SK-N-SH (cell line): ENCODE measurements at regions not wholly inside any gene's neighbourhood (a gene's known extent, or its start where the extent isn't known, plus 50 kb on each side); places are given as distances from the start of the nearest gene placed in this dataset.

Source experiments
- CTCF ChIA-PET: fragments of 300-600, 350-600 bp; formaldehyde crosslinking; extraction: SDS; loops from one replicate; lab custom pipeline; 2021; lab: Yijun Ruan, JAX
- POLR2A ChIA-PET: fragments of 350-600 bp; sonication (Branson Sonifier 250); formaldehyde crosslinking; extraction: SDS; loops from one replicate; lab custom pipeline; 2020; ENCODE audit warnings: antibody characterized with exemption, inconsistent platforms; lab: Yijun Ruan, JAX
- DNase-seq: peaks from one replicate; pipeline ENCODE4 v3.0.0; 2012
- H2AFZ ChIP-seq: fragments of 200-600 bp; sonication (generic); 2 replicates; pipeline ENCODE4 v1.8.1; 2016; ENCODE audit warnings: antibody characterized with exemption, mild to moderate bottlenecking, low read depth
- H3F3A ChIP-seq: fragments of 200-600 bp; sonication (generic); replicated peaks from 2 replicates; pipeline ENCODE3; 2016; ENCODE audit warnings: antibody characterized with exemption, mild to moderate bottlenecking; ENCODE audit not compliant: insufficient read depth
- H3K27ac ChIP-seq, 2 experiments: fragments of 200-500 bp in 1 of 2; fragments of 200-600 bp in 1 of 2; sonication (Bioruptor generic) in 1 of 2; sonication (generic), shearing (Covaris generic) in 1 of 2; 2 replicates each; pipeline versions ENCODE4 v1.5.1 to v1.6.1; 2014 to 2016; ENCODE audit warnings: low read depth in 2 of 2, inconsistent platforms in 1 of 2, low read length in 1 of 2, mild to moderate bottlenecking in 1 of 2, mixed read lengths in 1 of 2
- H3K27me3 ChIP-seq: fragments of 200-600 bp; sonication (generic), shearing (Covaris generic); 2 replicates; pipeline ENCODE4 v1.6.1; 2016; ENCODE audit warnings: mixed run types; ENCODE audit not compliant: insufficient read depth
- H3K36me3 ChIP-seq, 2 experiments: fragments of 200-500 bp in 1 of 2; fragments of 200-600 bp in 1 of 2; sonication (Bioruptor generic) in 1 of 2; sonication (generic) in 1 of 2; replicated peaks in 1 of 2; 2 replicates each; pipeline versions ENCODE3 to v1.5.1; 2014 to 2016; ENCODE audit warnings: low read length in 1 of 2, mild to moderate bottlenecking in 1 of 2; ENCODE audit not compliant: insufficient read depth in 2 of 2, control insufficient read depth in 1 of 2
- H3K4me1 ChIP-seq, 2 experiments: fragments of 200-500 bp in 1 of 2; fragments of 200-600 bp in 1 of 2; sonication (Bioruptor generic) in 1 of 2; sonication (generic), shearing (Covaris generic) in 1 of 2; 2 replicates each; pipeline versions ENCODE4 v1.5.1 to v1.6.1; 2014 to 2016; ENCODE audit warnings: low read depth in 1 of 2, low read length in 1 of 2, mixed run types in 1 of 2; ENCODE audit not compliant: insufficient read depth in 2 of 2, control insufficient read depth in 1 of 2
- H3K4me2 ChIP-seq: fragments of 200-600 bp; sonication (generic), shearing (Covaris generic); 2 replicates; pipeline ENCODE4 v1.6.1; 2017; ENCODE audit warnings: mixed run types
- H3K4me3 ChIP-seq, 2 experiments: fragments of 200-500 bp in 1 of 2; fragments of 200-600 bp in 1 of 2; sonication (Bioruptor generic) in 1 of 2; sonication (generic), shearing (Covaris generic) in 1 of 2; 2 replicates each; pipeline versions ENCODE4 v1.5.1 to v1.8.1; 2014 to 2016; ENCODE audit warnings: low read depth in 2 of 2, inconsistent platforms in 1 of 2, low read length in 1 of 2, mild to moderate bottlenecking in 1 of 2, mixed read lengths in 1 of 2, moderate library complexity in 1 of 2
- H3K79me2 ChIP-seq: fragments of 200-600 bp; sonication (generic); 2 replicates; pipeline ENCODE4 v1.8.1; 2017; ENCODE audit warnings: mild to moderate bottlenecking; ENCODE audit not compliant: insufficient read depth
- H3K9ac ChIP-seq: fragments of 200-600 bp; sonication (generic); 2 replicates; pipeline ENCODE4 v1.6.1; 2017; ENCODE audit warnings: mixed run types
- H3K9me2 ChIP-seq: fragments of 200-600 bp; sonication (generic); 2 replicates; pipeline ENCODE4 v1.6.1; 2017; ENCODE audit warnings: mixed run types
- H3K9me3 ChIP-seq: fragments of 200-600 bp; sonication (generic); 2 replicates; pipeline ENCODE4 v1.6.1; 2017; ENCODE audit warnings: mixed run types, mild to moderate bottlenecking, moderate library complexity
- H4K20me1 ChIP-seq: fragments of 200-600 bp; sonication (generic); 2 replicates; pipeline ENCODE4 v1.6.1; 2017; ENCODE audit warnings: mild to moderate bottlenecking, mixed run types; ENCODE audit not compliant: insufficient read depth
- CTCF ChIP-seq: fragments of 200-600 bp; sonication (generic); IDR thresholded peaks from 2 replicates; pipeline ENCODE4 v1.6.1; 2017; ENCODE audit warnings: antibody characterized with exemption, mild to moderate bottlenecking, moderate library complexity
- GATA2 ChIP-seq: sonication (generic); formaldehyde crosslinking; IDR thresholded peaks from 2 replicates; pipeline ENCODE4 v1.5.0; 2020; ENCODE audit warnings: mild to moderate bottlenecking, missing genetic modification reagents
- IRF3 ChIP-seq: fragments of 150-350 bp; IDR thresholded peaks from 2 replicates; pipeline ENCODE4 v1.6.1; 2016; ENCODE audit warnings: mild to moderate bottlenecking, low read depth, low read length
- POLR2AphosphoS5 ChIP-seq: IDR thresholded peaks from 2 replicates; pipeline ENCODE4 v1.6.1; 2012; ENCODE audit warnings: low read depth, low read length
- RCOR1 ChIP-seq: fragments of 150-350 bp; IDR thresholded peaks from 2 replicates; pipeline ENCODE4 v1.6.1; 2017; ENCODE audit warnings: antibody characterized with exemption, low read length
- USF1 ChIP-seq: IDR thresholded peaks from 2 replicates; pipeline ENCODE4 v1.4.0; 2012; ENCODE audit warnings: low read depth, borderline replicate concordance
- USF2 ChIP-seq: fragments of 150-350 bp; IDR thresholded peaks from 2 replicates; pipeline ENCODE4 v1.6.1; 2017; ENCODE audit warnings: antibody characterized with exemption, low read length, low read depth, borderline replicate concordance
- WGBS: methylation state at CpG from one replicate; pipeline ENCODE4 v1.1.6; 2017; ENCODE audit warnings: low lambda C conversion rate; 5-methylcytosine and 5-hydroxymethylcytosine counted together

- TF ChIP-seq USF2 (no peak), IRF3 (no peak), POLR2AphosphoS5 (no peak)
- TF ChIP-seq, all 33 proteins: peak for 0
Observed at GRCh38 chr1:29500041-29500440, 263.7 kb downstream of the PTPRU start (continued).

- POLR2A ChIA-PET = interaction anchor here (0.6 kb wide), 1 partner anchor 210 kb away, joined by 3 read pairs; no protein-coding TSS in a partner anchor
- DNase-seq = no peak
Observed at GRCh38 chr1:29499104-29499650, 262.9 kb downstream of the PTPRU start.

More at GRCh38 chr1:29499104-29499650, 262.9 kb downstream of the PTPRU start:
- Histone ChIP-seq H2AFZ (no peak overlapping the region), H3K4me3 (no peak overlapping the region), H3K27ac (no peak overlapping the region), H3K79me2 (no peaks in the 10 kb centered on the region), H3K9me2 (no peaks in the 10 kb centered on the region), H3F3A (no peaks in the 10 kb centered on the region), H3K9me3 (no peaks in the 10 kb centered on the region), H3K4me2 (no peak overlapping the region), H3K36me3 (no peaks in the 10 kb centered on the region), H3K27me3 (no peaks in the 10 kb centered on the region; the same call in 1 of the 2 replicates), H3K9ac (no peak overlapping the region), H4K20me1 (no peaks in the 10 kb centered on the region), H3K4me1 (peaks cover 0 to 19% of the 10 kb centered on the region in 2 experiments; a peak in 1 of 4 replicates)
- CTCF ChIA-PET = interaction anchor here (0.8 to 2.1 kb wide), 4 partner anchors 14 to 26 kb away, joined by 3 to 5 read pairs (median 4); no protein-coding TSS in a partner anchor
- TF ChIP-seq RCOR1 = no peak
- TF ChIP-seq USF1 = no peak
- no peak for TF ChIP-seq GATA2 (CRISPR knock-in tag)
- no peak for TF ChIP-seq POLR2AphosphoS5
- TF ChIP-seq CTCF = no peak
- 31% methylated on average over 9 of the region's 9 CpGs for WGBS
